ENCODE measurements at regions not wholly inside any gene's neighbourhood (a gene's known extent, or its start where the extent isn't known, plus 50 kb on each side); places are given as distances from the start of the nearest gene placed in this dataset.

DNA sequence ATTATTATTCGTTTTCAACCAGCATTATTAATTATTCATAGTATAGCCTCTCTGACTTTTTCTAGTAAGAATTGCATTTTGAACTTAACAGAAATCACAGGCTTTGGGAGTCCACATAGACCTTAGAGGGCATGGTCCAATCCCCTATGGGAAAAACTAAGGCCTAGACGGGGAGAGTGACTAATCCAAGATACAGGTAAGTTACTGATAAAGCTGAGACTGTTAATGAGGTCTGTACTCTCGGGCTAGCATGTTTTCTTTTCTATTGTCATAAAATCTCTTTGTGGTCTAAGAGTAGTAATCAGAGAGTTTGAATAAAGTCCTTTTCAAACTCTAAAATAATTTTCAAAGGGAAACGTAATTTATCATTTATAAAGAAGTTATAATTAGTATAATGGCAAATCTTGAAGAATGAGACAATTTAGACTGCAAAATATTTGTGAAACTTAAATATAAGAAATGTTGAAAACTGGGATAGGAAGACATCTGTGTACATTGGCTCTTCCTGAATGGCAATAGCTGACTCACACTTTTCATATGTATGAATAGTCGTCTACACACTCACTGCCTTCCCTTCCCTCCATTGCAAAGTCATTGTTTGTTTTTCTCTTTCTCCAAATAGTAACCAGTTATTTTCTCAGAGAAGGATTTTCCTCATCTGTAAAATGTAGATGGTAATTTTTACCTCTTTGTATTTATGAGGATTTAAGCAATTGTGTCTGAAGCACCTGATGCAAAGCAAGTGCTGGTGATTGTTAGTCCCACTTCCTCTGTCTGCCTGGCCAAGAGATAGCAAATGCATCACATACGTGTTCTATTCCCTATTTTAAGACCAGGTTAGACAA is 207.9 kb upstream of the CD180 start:
- TF ChIP-seq POLR2A (IDR thresholded peaks at IDR 0.05; ENCODE audit: low read depth, low read length) (no peak), PAX5 (IDR thresholded peaks at IDR 0.05; ENCODE audit: insufficient read depth, low read length, severe bottlenecking) (no peak)
